PC-9 (cell line): ENCODE measurements at regions not wholly inside any gene's neighbourhood (a gene's known extent, or its start where the extent isn't known, plus 50 kb on each side); places are given as distances from the start of the nearest gene placed in this dataset.

Experiments used
- BruUV-seq: library from RNA; stranded (reverse); fragments of 400-500 nt; replicated peaks from 2 replicates; lab custom pipeline; 2021; lab: Mats Ljungman, UMichigan
- CTCF ChIA-PET: fragments of 300-600 bp; sonication (Branson Sonifier 250); formaldehyde crosslinking; loops from one replicate; lab custom pipeline; 2022; ENCODE audit warnings: antibody characterized with exemption; lab: Charles Lee
- POLR2A ChIA-PET: fragments of 300-600 bp; sonication (Branson Sonifier 250); formaldehyde crosslinking; loops from one replicate; lab custom pipeline; 2022; ENCODE audit warnings: antibody characterized with exemption; ENCODE audit not compliant: unreplicated experiment; lab: Charles Lee
- DNase-seq, 2 experiments: peaks; one replicate each; pipeline versions ENCODE4 v3.0.0 to v3.0.0-alpha.2; 2015 to 2022; ENCODE audit warnings: mixed read lengths in 1 of 2
- H2AFZ ChIP-seq: fragments of 200-600 bp; sonication (generic); 2 replicates; pipeline ENCODE4 v1.8.1; 2017; ENCODE audit warnings: antibody characterized with exemption
- H3F3A ChIP-seq: fragments of 200-600 bp; sonication (generic); 2 replicates; pipeline ENCODE4 v1.8.1; 2017; ENCODE audit warnings: antibody characterized with exemption, mild to moderate bottlenecking, low read depth; ENCODE audit not compliant: insufficient read depth
- H3K27ac ChIP-seq: fragments of 200-600 bp; sonication (generic); 2 replicates; pipeline ENCODE4 v1.6.1; 2016; ENCODE audit warnings: mixed run types
- H3K27me3 ChIP-seq: fragments of 200-600 bp; sonication (generic); 2 replicates; pipeline ENCODE4 v1.6.1; 2016; ENCODE audit warnings: low read depth, mixed run types; ENCODE audit not compliant: insufficient read depth
- H3K36me3 ChIP-seq: fragments of 200-600 bp; sonication (generic); 2 replicates; pipeline ENCODE4 v1.6.1; 2016; ENCODE audit warnings: low read depth, mixed run types
- H3K4me1 ChIP-seq: fragments of 200-600 bp; sonication (generic); replicated peaks from 2 replicates; pipeline ENCODE4 v1.6.1; 2016; ENCODE audit warnings: mixed run types; ENCODE audit not compliant: insufficient read depth
- H3K4me2 ChIP-seq: fragments of 200-600 bp; sonication (generic); 2 replicates; pipeline ENCODE4 v1.6.1; 2017; ENCODE audit warnings: mixed run types
- H3K4me3 ChIP-seq: fragments of 200-600 bp; sonication (generic); 2 replicates; pipeline ENCODE4 v1.6.1; 2016; ENCODE audit warnings: mixed run types
- H3K79me2 ChIP-seq: fragments of 200-600 bp; sonication (generic); 2 replicates; pipeline ENCODE4 v1.6.1; 2017; ENCODE audit warnings: low read depth, mixed run types
- H3K9me2 ChIP-seq: fragments of 200-600 bp; sonication (generic); 2 replicates; pipeline ENCODE4 v1.8.1; 2017; ENCODE audit warnings: mild to moderate bottlenecking; ENCODE audit not compliant: insufficient read depth
- H3K9me3 ChIP-seq: fragments of 200-600 bp; sonication (generic); 2 replicates; pipeline ENCODE4 v1.8.1; 2016; ENCODE audit warnings: low read depth; ENCODE audit not compliant: insufficient read depth
- H4K20me1 ChIP-seq: fragments of 200-600 bp; sonication (generic); 2 replicates; pipeline ENCODE4 v1.8.1; 2017; ENCODE audit not compliant: insufficient read depth
- EZH2 ChIP-seq: fragments of 200-600 bp; sonication (generic); IDR thresholded peaks from 2 replicates; pipeline ENCODE4 v1.8.0; 2017; ENCODE audit warnings: antibody characterized with exemption, low read depth
- intact Hi-C: fragments of 100-400 bp; cut with micrococcal nuclease; formaldehyde crosslinking; loops from one replicate; pipeline ENCODE4 v1.10.0; 2022; ENCODE audit not compliant: unreplicated experiment
- TF ChIP-seq, protein P1 (sequence below): fragments of 200-600 bp; sonication (generic); conservative IDR thresholded peaks from 2 replicates; pipeline ENCODE4 v1.6.1; 2017; ENCODE audit warnings: mixed run types, antibody characterized with exemption, mild to moderate bottlenecking, moderate library complexity

DNA sequence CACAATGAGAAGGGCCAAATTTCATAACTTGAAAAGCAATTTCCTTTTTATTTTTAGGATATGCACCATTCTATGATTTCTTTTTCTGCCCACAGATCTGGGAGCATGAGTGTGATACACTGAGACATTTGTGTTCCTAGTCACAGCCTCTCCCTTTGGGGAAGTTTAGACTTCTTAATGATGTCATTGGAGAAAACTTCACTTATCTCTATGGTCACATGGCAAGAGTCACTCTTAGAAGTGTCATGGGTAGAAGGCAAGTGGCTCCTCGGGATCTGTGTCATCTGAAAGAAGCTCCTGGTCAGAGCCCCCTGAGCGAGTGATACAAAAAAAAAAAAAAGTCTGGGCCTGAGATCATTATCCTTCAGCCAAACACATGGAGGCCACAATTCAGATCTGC, 62.5 kb upstream of the LGALSL start:
- no peak overlapping the region for H3K4me3 ChIP-seq
- H3K36me3 ChIP-seq, result no peaks in the 10 kb centered on the region
- H3F3A ChIP-seq, result no peaks in the 10 kb centered on the region
- TF ChIP-seq, protein P1, sequence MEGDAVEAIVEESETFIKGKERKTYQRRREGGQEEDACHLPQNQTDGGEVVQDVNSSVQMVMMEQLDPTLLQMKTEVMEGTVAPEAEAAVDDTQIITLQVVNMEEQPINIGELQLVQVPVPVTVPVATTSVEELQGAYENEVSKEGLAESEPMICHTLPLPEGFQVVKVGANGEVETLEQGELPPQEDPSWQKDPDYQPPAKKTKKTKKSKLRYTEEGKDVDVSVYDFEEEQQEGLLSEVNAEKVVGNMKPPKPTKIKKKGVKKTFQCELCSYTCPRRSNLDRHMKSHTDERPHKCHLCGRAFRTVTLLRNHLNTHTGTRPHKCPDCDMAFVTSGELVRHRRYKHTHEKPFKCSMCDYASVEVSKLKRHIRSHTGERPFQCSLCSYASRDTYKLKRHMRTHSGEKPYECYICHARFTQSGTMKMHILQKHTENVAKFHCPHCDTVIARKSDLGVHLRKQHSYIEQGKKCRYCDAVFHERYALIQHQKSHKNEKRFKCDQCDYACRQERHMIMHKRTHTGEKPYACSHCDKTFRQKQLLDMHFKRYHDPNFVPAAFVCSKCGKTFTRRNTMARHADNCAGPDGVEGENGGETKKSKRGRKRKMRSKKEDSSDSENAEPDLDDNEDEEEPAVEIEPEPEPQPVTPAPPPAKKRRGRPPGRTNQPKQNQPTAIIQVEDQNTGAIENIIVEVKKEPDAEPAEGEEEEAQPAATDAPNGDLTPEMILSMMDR, result no peak
- no peak for TF ChIP-seq EZH2
- DNase-seq, result peak in 1 of 2 experiments; percentile 71
- intact Hi-C loops, result no loop called here
- H3K4me1 ChIP-seq, result peaks cover 41% of the 10 kb centered on the region
- peaks cover 4% of the 10 kb centered on the region; the same call in 1 of the 2 replicates for H3K9me3 ChIP-seq
- H2AFZ ChIP-seq, result no peak overlapping the region
- H3K4me2 ChIP-seq, result no peak overlapping the region
- H3K79me2 ChIP-seq, result no peaks in the 10 kb centered on the region
- no peaks in the 10 kb centered on the region for H4K20me1 ChIP-seq
- no peak overlapping the region for H3K27ac ChIP-seq
- H3K9me2 ChIP-seq, result no peaks in the 10 kb centered on the region
- no TSS peak for BruUV-seq
- POLR2A ChIA-PET, result interaction anchor here (0.6 kb wide), 1 partner anchor 163 kb away, joined by 5 read pairs; no protein-coding TSS in a partner anchor
- H3K27me3 ChIP-seq, result no peaks in the 10 kb centered on the region
- CTCF ChIA-PET, result no interaction called here

DNA sequence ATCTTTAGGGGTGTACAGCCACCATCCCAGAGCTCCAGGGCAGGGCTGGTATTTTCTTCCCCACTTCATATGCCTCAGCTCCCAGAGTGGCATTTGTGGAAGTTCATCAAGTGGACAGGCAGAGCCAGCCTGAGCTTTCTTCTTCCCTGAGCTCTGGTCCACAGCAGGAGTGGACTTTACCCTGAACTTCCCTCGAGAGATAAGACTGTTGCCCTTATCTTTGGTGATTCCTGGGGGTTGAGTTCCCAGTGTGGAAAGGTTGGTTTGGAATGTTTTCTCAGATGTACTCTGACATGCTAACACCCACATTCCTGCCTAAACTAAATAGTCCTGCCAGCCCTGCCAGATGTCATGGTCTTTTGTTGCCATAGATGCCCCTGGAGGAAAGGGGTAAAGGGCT, 62.0 kb upstream of the LGALSL start:
- Histone ChIP-seq H3K27me3 (no peaks in the 10 kb centered on the region), H3K27ac (no peak overlapping the region), H3K9me3 (peaks cover 4% of the 10 kb centered on the region; the same call in 1 of the 2 replicates), H3K9me2 (no peaks in the 10 kb centered on the region), H3K4me2 (no peak overlapping the region), H3K79me2 (no peaks in the 10 kb centered on the region), H3F3A (no peaks in the 10 kb centered on the region), H3K36me3 (no peaks in the 10 kb centered on the region), H3K4me1 (peaks cover 35% of the 10 kb centered on the region), H3K4me3 (no peak overlapping the region), H2AFZ (no peak overlapping the region), H4K20me1 (no peaks in the 10 kb centered on the region)
- ChIA-PET POLR2A (interaction anchor here (0.6 kb wide), 1 partner anchor 164 kb away, joined by 5 read pairs; no protein-coding TSS in a partner anchor), CTCF (no interaction called here)
- no peak for DNase-seq
- intact Hi-C loops, result no loop called here
- TF ChIP-seq EZH2, result no peak
- TF ChIP-seq, protein P1, result no peak
- BruUV-seq, result no TSS peak

- intact Hi-C loops, result no loop called here
Measured at GRCh38 chr2:64392529-64392928, 61.4 kb upstream of the LGALSL start.

More at GRCh38 chr2:64392529-64392928, 61.4 kb upstream of the LGALSL start:
- Histone ChIP-seq H3F3A (no peaks in the 10 kb centered on the region), H3K4me1 (peaks cover 30% of the 10 kb centered on the region), H3K9me2 (no peaks in the 10 kb centered on the region), H2AFZ (no peak overlapping the region), H4K20me1 (no peaks in the 10 kb centered on the region), H3K27me3 (no peaks in the 10 kb centered on the region), H3K4me3 (no peak overlapping the region), H3K36me3 (no peaks in the 10 kb centered on the region), H3K9me3 (peaks cover 4% of the 10 kb centered on the region; the same call in 1 of the 2 replicates), H3K4me2 (no peak overlapping the region), H3K79me2 (no peaks in the 10 kb centered on the region), H3K27ac (no peak overlapping the region)
- BruUV-seq, result no TSS peak
- DNase-seq, result no peak
- no peak for TF ChIP-seq EZH2
- TF ChIP-seq, protein P1, result no peak
- POLR2A ChIA-PET, result no interaction called here
- CTCF ChIA-PET, result no interaction called here
